GM12878 (cell line): ENCODE measurements at regions not wholly inside any gene's neighbourhood (a gene's known extent, or its start where the extent isn't known, plus 50 kb on each side); places are given as distances from the start of the nearest gene placed in this dataset.

Experiments used
- ATAC-seq: fragments of 200-7000 bp; cut with Tn5 transposase; 3 replicates; pipeline ENCODE4 v1.9.1; 2020; ENCODE audit warnings: mild to moderate bottlenecking, moderate library complexity
- BruUV-seq: library from RNA; stranded (reverse); fragments of 400-500 nt; replicated peaks from 2 replicates; lab custom pipeline; 2021; lab: Mats Ljungman, UMichigan
- CTCF ChIA-PET: fragments of 300-600 bp; sonication (Branson Sonifier 250); formaldehyde crosslinking; extraction: SDS; loops from one replicate; lab custom pipeline; 2021; ENCODE audit warnings: inconsistent platforms; lab: Yijun Ruan, JAX
- POLR2A ChIA-PET: fragments of 350-600 bp; formaldehyde crosslinking; extraction: SDS; loops from one replicate; lab custom pipeline; 2021; ENCODE audit warnings: inconsistent platforms; lab: Charles Lee
- RAD21 ChIA-PET: fragments of 300-600 bp; sonication (Branson Sonifier 250); formaldehyde crosslinking; loops from one replicate; lab custom pipeline; 2023; ENCODE audit warnings: antibody characterized with exemption; ENCODE audit not compliant: unreplicated experiment; lab: Charles Lee
- SMC1A ChIA-PET: fragments of 300-600 bp; sonication (Branson Sonifier 250); formaldehyde crosslinking; loops from one replicate; lab custom pipeline; 2023; ENCODE audit not compliant: unreplicated experiment, uncharacterized antibody; lab: Charles Lee
- DNase-seq: peaks from one replicate; pipeline ENCODE4 v3.0.0-alpha.2; 2011; ENCODE audit warnings: low read depth, low spot score
- FAIRE-seq: peaks from 3 replicates; lab custom pipeline; 2011; peaks lifted over from hg19 to GRCh38; lab: Jason Lieb, UNC
- H2AFZ ChIP-seq: 2 replicates; pipeline ENCODE4 v1.6.0; 2011; ENCODE audit warnings: low read depth, low read length, control low read depth; ENCODE audit not compliant: control insufficient read depth
- H3K27ac ChIP-seq: 2 replicates; pipeline ENCODE4 v1.5.1; 2011; ENCODE audit warnings: control low read depth; ENCODE audit not compliant: control insufficient read depth, insufficient read depth
- H3K27me3 ChIP-seq, 2 experiments: replicated peaks in 1 of 2; 2 replicates each; pipeline versions ENCODE4 v1.6.0 to v1.6.1; 2011; ENCODE audit warnings: low read length in 1 of 2; ENCODE audit not compliant: control insufficient read depth in 2 of 2, insufficient read depth in 2 of 2
- H3K36me3 ChIP-seq, 2 experiments: 2 replicates each; pipeline ENCODE4 v1.5.1; 2011; ENCODE audit warnings: low read length in 1 of 2; ENCODE audit not compliant: control insufficient read depth in 2 of 2, insufficient read depth in 2 of 2
- H3K4me1 ChIP-seq: 2 replicates; pipeline ENCODE4 v1.6.1; 2011; ENCODE audit warnings: mild to moderate bottlenecking, low read length, moderate library complexity, mixed read lengths; ENCODE audit not compliant: control insufficient read depth, insufficient read depth
- H3K4me2 ChIP-seq: 2 replicates; pipeline ENCODE4 v1.6.0; 2011; ENCODE audit warnings: control low read depth; ENCODE audit not compliant: control insufficient read depth, insufficient read depth
- H3K4me3 ChIP-seq: fragments of 200-600 bp; sonication (generic); 2 replicates; pipeline ENCODE4 v1.5.1; 2016
- H3K79me2 ChIP-seq: 2 replicates; pipeline ENCODE4 v1.6.0; 2011; ENCODE audit warnings: low read length; ENCODE audit not compliant: control insufficient read depth, insufficient read depth
- H3K9ac ChIP-seq: 2 replicates; pipeline ENCODE4 v1.8.0; 2011; ENCODE audit warnings: low read length, control low read depth, mixed read lengths; ENCODE audit not compliant: control insufficient read depth, insufficient read depth
- H3K9me3 ChIP-seq: replicated peaks from 3 replicates; pipeline ENCODE4 v1.5.1; 2011; ENCODE audit warnings: mild to moderate bottlenecking, low read length; ENCODE audit not compliant: control insufficient read depth, insufficient read depth
- H4K20me1 ChIP-seq: 2 replicates; pipeline ENCODE4 v1.6.0; 2011; ENCODE audit not compliant: control insufficient read depth, insufficient read depth
- CBFB ChIP-seq: IDR thresholded peaks from 2 replicates; pipeline ENCODE4 v1.6.1; 2016; ENCODE audit warnings: antibody characterized with exemption, low read depth
- CBX5 ChIP-seq: sonication (generic); IDR thresholded peaks from 2 replicates; pipeline ENCODE4 v1.6.1; 2016; ENCODE audit warnings: low read depth, moderate library complexity, mild to moderate bottlenecking, inconsistent platforms
- CHD1 ChIP-seq: IDR thresholded peaks from 2 replicates; pipeline ENCODE4 v1.6.1; 2012; ENCODE audit warnings: low read depth, low read length, improper control_type of control experiment
- ESRRA ChIP-seq: IDR thresholded peaks from 2 replicates; pipeline ENCODE4 v1.6.1; 2012; ENCODE audit warnings: mild to moderate bottlenecking, low read length, improper control_type of control experiment
- ETV6 ChIP-seq, 2 experiments: fragments of 450-650 bp in 1 of 2; IDR thresholded peaks in 1 of 2; conservative IDR thresholded peaks in 1 of 2; 2 replicates each; pipeline ENCODE4 v1.6.1; 2014; ENCODE audit warnings: antibody characterized with exemption in 1 of 2, borderline replicate concordance in 1 of 2, low read depth in 1 of 2, mild to moderate bottlenecking in 1 of 2, moderate library complexity in 1 of 2
- FOXM1 ChIP-seq: IDR thresholded peaks from 2 replicates; pipeline ENCODE4 v1.6.1; 2012; ENCODE audit warnings: low read depth, mild to moderate bottlenecking, inconsistent platforms, low read length, moderate library complexity
- NR2C1 ChIP-seq: fragments of 450-650 bp; IDR thresholded peaks from 2 replicates; pipeline ENCODE4 v1.6.1; 2017; ENCODE audit warnings: antibody characterized with exemption, mild to moderate bottlenecking, moderate library complexity
- TCF12 ChIP-seq: IDR thresholded peaks from 2 replicates; pipeline ENCODE4 v1.6.1; 2011; ENCODE audit warnings: low read depth, mild to moderate bottlenecking, low read length
- WRNIP1 ChIP-seq: IDR thresholded peaks from 2 replicates; pipeline ENCODE4 v1.6.1; 2011; ENCODE audit warnings: low read depth, low read length, improper control_type of control experiment, borderline replicate concordance
- ZNF384 ChIP-seq: IDR thresholded peaks from 2 replicates; pipeline ENCODE4 v1.6.1; 2012; ENCODE audit warnings: low read depth, mild to moderate bottlenecking, low read length, improper control_type of control experiment, borderline replicate concordance
- WGBS: methylation state at CpG from one replicate; pipeline ENCODE4 v1.1.6; 2016; ENCODE audit warnings: low lambda C conversion rate; ENCODE audit not compliant: insufficient replicate concordance, insufficient coverage; ENCODE audit errors: missing lambda C conversion rate; 5-methylcytosine and 5-hydroxymethylcytosine counted together
- in situ Hi-C: fragments of 300-500 bp; cut with MboI; formaldehyde crosslinking; loops from 9 replicates; pipeline ENCODE4 v1.14.3; 2018; ENCODE audit warnings: mixed read lengths
- intact Hi-C: fragments of 100-400 bp; cut with micrococcal nuclease; formaldehyde crosslinking; loops from one replicate; pipeline ENCODE4 v1.14.2; 2022; ENCODE audit not compliant: unreplicated experiment
- TF ChIP-seq, protein P1 (sequence below): fragments of 450-650 bp; IDR thresholded peaks from 2 replicates; pipeline ENCODE4 v1.6.1; 2017; ENCODE audit warnings: low read depth, mild to moderate bottlenecking, moderate library complexity

DNA sequence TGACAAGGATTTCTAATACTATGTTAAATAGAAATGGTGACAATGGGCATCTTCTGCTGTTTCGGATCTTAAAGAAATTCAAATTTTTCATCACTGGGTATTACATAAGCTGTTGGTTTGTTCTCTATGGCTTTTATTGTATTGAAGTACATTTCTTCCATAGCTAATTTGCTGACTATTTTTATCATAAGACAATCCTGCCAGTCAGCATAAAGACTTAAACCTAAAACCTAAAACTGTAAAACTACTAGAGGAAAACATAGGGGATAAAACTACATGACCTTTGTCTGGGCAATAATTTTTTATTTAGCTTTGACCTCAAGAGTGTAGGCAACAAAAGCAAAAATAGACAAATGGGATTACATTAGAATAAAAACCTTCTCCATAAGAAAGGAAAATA lies 1017.4 kb downstream of the SI start:
- no peaks in the 10 kb centered on the region for H3K79me2 ChIP-seq
- H3K9ac ChIP-seq = no peak overlapping the region
- H3K27me3 ChIP-seq = no peaks in the 10 kb centered on the region
- H3K4me3 ChIP-seq = no peak overlapping the region
- H3K36me3 ChIP-seq = no peaks in the 10 kb centered on the region
- ChIA-PET RAD21 (no interaction called here), CTCF (no interaction called here), SMC1A (no interaction called here), POLR2A (no interaction called here)
- WGBS = 20% methylated on average over 1 of the region's 1 CpG
- TF ChIP-seq WRNIP1 (no peak), FOXM1 (no peak), NR2C1 (no peak), ZNF384 (no peak), CBX5 (no peak), ETV6 (conservative IDR thresholded peaks at IDR 0.05 in 1 of 2, IDR thresholded peaks at IDR 0.05 in 1 of 2; ENCODE audit: borderline replicate concordance in 1 of 2, low read depth in 1 of 2) (no peak), CHD1 (no peak), ESRRA (no peak), TCF12 (no peak), CBFB (no peak)
- TF ChIP-seq, protein P1, sequence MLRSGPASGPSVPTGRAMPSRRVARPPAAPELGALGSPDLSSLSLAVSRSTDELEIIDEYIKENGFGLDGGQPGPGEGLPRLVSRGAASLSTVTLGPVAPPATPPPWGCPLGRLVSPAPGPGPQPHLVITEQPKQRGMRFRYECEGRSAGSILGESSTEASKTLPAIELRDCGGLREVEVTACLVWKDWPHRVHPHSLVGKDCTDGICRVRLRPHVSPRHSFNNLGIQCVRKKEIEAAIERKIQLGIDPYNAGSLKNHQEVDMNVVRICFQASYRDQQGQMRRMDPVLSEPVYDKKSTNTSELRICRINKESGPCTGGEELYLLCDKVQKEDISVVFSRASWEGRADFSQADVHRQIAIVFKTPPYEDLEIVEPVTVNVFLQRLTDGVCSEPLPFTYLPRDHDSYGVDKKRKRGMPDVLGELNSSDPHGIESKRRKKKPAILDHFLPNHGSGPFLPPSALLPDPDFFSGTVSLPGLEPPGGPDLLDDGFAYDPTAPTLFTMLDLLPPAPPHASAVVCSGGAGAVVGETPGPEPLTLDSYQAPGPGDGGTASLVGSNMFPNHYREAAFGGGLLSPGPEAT = no peak
- in situ Hi-C loops = no loop called here
- DNase-seq = no peak
- BruUV-seq = no TSS peak
- no peaks in the 10 kb centered on the region for H3K9me3 ChIP-seq
- intact Hi-C loops = no loop called here
- no peaks in the 10 kb centered on the region for H4K20me1 ChIP-seq
- H3K4me2 ChIP-seq = no peak overlapping the region
- no peaks in the 10 kb centered on the region for H3K4me1 ChIP-seq
- FAIRE-seq = no peak
- no peak for ATAC-seq
- H2AFZ ChIP-seq = no peak overlapping the region
- H3K27ac ChIP-seq = no peak overlapping the region
